ENCODE measurements at regions not wholly inside any gene's neighbourhood (a gene's known extent, or its start where the extent isn't known, plus 50 kb on each side); places are given as distances from the start of the nearest gene placed in this dataset.

DNA sequence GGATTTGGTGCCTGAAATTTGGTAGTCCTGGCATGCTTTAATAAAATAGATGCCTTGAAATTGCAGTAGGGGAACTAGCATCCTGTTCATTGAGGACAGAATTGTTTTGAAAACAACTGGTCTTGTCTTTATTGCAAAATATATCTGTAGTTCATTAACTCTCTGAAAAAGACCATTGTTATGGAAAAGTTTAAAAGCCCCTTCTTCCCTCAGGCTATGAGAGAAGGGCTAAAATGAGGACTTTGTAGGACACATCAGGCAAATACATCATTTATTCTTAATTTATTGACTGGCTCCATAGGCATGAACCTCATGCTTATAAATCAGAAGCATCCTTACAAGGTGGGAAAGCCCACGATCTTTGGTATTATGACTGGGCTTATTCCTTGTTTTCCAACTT is 221.0 kb upstream of the CBLB start:
- TF ChIP-seq POLR2AphosphoS5 (IDR thresholded peaks at IDR 0.05; ENCODE audit: low read depth), result no peak
- TF ChIP-seq, protein P1, sequence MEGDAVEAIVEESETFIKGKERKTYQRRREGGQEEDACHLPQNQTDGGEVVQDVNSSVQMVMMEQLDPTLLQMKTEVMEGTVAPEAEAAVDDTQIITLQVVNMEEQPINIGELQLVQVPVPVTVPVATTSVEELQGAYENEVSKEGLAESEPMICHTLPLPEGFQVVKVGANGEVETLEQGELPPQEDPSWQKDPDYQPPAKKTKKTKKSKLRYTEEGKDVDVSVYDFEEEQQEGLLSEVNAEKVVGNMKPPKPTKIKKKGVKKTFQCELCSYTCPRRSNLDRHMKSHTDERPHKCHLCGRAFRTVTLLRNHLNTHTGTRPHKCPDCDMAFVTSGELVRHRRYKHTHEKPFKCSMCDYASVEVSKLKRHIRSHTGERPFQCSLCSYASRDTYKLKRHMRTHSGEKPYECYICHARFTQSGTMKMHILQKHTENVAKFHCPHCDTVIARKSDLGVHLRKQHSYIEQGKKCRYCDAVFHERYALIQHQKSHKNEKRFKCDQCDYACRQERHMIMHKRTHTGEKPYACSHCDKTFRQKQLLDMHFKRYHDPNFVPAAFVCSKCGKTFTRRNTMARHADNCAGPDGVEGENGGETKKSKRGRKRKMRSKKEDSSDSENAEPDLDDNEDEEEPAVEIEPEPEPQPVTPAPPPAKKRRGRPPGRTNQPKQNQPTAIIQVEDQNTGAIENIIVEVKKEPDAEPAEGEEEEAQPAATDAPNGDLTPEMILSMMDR (IDR thresholded peaks at IDR 0.05; ENCODE audit: insufficient read depth, low read length), result no peak
- no peak for TF ChIP-seq GABPA (IDR thresholded peaks at IDR 0.05; ENCODE audit: low read depth)
- TF ChIP-seq REST (IDR thresholded peaks at IDR 0.05; ENCODE audit: insufficient replicate concordance, low read depth), result no peak
- TF ChIP-seq SPI1 (IDR thresholded peaks at IDR 0.05; ENCODE audit: borderline replicate concordance, low read depth), result no peak

Data from HL-60 (cell line).